Upper lobe of left lung (tissue), 4 donors: ENCODE measurements at regions not wholly inside any gene's neighbourhood (a gene's known extent, or its start where the extent isn't known, plus 50 kb on each side); places are given as distances from the start of the nearest gene placed in this dataset.

Source experiments
- EP300 ChIP-seq, 4 donors: sonication (generic); formaldehyde crosslinking; IDR thresholded peaks; one replicate each; pipeline ENCODE4 v1.5.1; 2017; ENCODE audit warnings: antibody characterized with exemption in 4 of 4, control low read depth in 2 of 4
- POLR2A ChIP-seq, 4 donors: fragments of 450-650 bp; IDR thresholded peaks; one replicate each; pipeline ENCODE4 v1.5.1; 2016 to 2017; ENCODE audit warnings: antibody characterized with exemption in 4 of 4, mild to moderate bottlenecking in 2 of 4
- TF ChIP-seq, protein P1 (sequence below), 6 experiments: fragments of 450-650 bp in 4 of 6; fragments of 200-600 bp in 2 of 6; sonication (generic) in 2 of 6; IDR thresholded peaks; one replicate each; pipeline ENCODE4 v1.5.1; 2016 to 2019; ENCODE audit warnings: antibody characterized with exemption in 6 of 6

- TF ChIP-seq, protein P1, sequence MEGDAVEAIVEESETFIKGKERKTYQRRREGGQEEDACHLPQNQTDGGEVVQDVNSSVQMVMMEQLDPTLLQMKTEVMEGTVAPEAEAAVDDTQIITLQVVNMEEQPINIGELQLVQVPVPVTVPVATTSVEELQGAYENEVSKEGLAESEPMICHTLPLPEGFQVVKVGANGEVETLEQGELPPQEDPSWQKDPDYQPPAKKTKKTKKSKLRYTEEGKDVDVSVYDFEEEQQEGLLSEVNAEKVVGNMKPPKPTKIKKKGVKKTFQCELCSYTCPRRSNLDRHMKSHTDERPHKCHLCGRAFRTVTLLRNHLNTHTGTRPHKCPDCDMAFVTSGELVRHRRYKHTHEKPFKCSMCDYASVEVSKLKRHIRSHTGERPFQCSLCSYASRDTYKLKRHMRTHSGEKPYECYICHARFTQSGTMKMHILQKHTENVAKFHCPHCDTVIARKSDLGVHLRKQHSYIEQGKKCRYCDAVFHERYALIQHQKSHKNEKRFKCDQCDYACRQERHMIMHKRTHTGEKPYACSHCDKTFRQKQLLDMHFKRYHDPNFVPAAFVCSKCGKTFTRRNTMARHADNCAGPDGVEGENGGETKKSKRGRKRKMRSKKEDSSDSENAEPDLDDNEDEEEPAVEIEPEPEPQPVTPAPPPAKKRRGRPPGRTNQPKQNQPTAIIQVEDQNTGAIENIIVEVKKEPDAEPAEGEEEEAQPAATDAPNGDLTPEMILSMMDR (IDR thresholded peaks at IDR 0.05): no peak
- TF ChIP-seq POLR2A (IDR thresholded peaks at IDR 0.05) (no peak), EP300 (IDR thresholded peaks at IDR 0.05) (no peak)
Measured at GRCh38 chr18:72986103-72986502, 118.3 kb upstream of the NETO1 start.
